HCT116 (cell line): ENCODE measurements at regions not wholly inside any gene's neighbourhood (a gene's known extent, or its start where the extent isn't known, plus 50 kb on each side); places are given as distances from the start of the nearest gene placed in this dataset.

Experiments used
- ATAC-seq: fragments of 200-7000 bp; cut with Tn5 transposase; 2 replicates; pipeline ENCODE4 v1.9.1; 2020; ENCODE audit warnings: mild to moderate bottlenecking, moderate library complexity
- BruUV-seq: library from RNA; stranded (reverse); fragments of 400-500 nt; replicated peaks from 2 replicates; lab custom pipeline; 2021; lab: Mats Ljungman, UMichigan
- CTCF ChIA-PET: fragments of 300-600 bp; sonication (Branson Sonifier 250); formaldehyde crosslinking; loops from one replicate; lab custom pipeline; 2021; ENCODE audit warnings: antibody characterized with exemption; lab: Charles Lee
- POLR2A ChIA-PET: fragments of 300-600, 350-600 bp; sonication (Branson Sonifier 250); formaldehyde crosslinking; loops from one replicate; lab custom pipeline; 2021; ENCODE audit warnings: antibody characterized with exemption; lab: Charles Lee
- RAD21 ChIA-PET, 2 experiments: fragments of 300-600 bp; sonication (Branson Sonifier 250); formaldehyde crosslinking; loops; one replicate each; lab custom pipeline; 2023; ENCODE audit warnings: low total read pairs in 2 of 2; ENCODE audit not compliant: uncharacterized antibody in 2 of 2, unreplicated experiment in 2 of 2, low non-redundant PET in 1 of 2; lab: Charles Lee
- DNase-seq: peaks from one replicate; pipeline ENCODE4 v3.0.0-alpha.2; 2010; ENCODE audit warnings: low read depth, low spot score
- H2AFZ ChIP-seq: fragments of 200-600 bp; shearing (Covaris generic), sonication (generic); 2 replicates; pipeline ENCODE4 v1.6.1; 2017; ENCODE audit warnings: low read depth, mixed run types, mixed read lengths, antibody characterized with exemption, low read length; ENCODE audit not compliant: poor library complexity, severe bottlenecking
- H3K27ac ChIP-seq: 2 replicates; pipeline ENCODE4 v1.5.1; 2012; ENCODE audit warnings: low read depth, low read length
- H3K27me3 ChIP-seq: fragments of 200-600 bp; sonication (generic); 2 replicates; pipeline ENCODE4 v1.6.1; 2016; ENCODE audit warnings: mixed run types, low read length, mixed read lengths; ENCODE audit not compliant: insufficient read depth
- H3K36me3 ChIP-seq, 2 experiments: fragments of 200-500 bp in 1 of 2; fragments of 200-600 bp in 1 of 2; sonication (Bioruptor generic) in 1 of 2; sonication (generic) in 1 of 2; 2 replicates each; pipeline versions ENCODE4 v1.5.1 to v1.6.1; 2014 to 2016; ENCODE audit warnings: low read length in 2 of 2, inconsistent platforms in 1 of 2, mixed read lengths in 1 of 2, mixed run types in 1 of 2; ENCODE audit not compliant: insufficient read depth in 2 of 2, control insufficient read depth in 1 of 2
- H3K4me1 ChIP-seq, 2 experiments: fragments of 200-600 bp in 1 of 2; sonication (generic) in 1 of 2; 2 replicates each; pipeline versions ENCODE4 v1.5.1 to v1.6.1; 2012 to 2017; ENCODE audit warnings: low read length in 2 of 2, inconsistent platforms in 1 of 2, mild to moderate bottlenecking in 1 of 2, mixed read lengths in 1 of 2, mixed run types in 1 of 2, moderate library complexity in 1 of 2; ENCODE audit not compliant: insufficient read depth in 2 of 2, control insufficient read depth in 1 of 2
- H3K4me2 ChIP-seq: fragments of 200-600 bp; sonication (generic); 2 replicates; pipeline ENCODE4 v1.6.1; 2017; ENCODE audit warnings: mixed run types, low read length, mixed read lengths
- H3K4me3 ChIP-seq, 2 experiments: fragments of 200-600 bp in 1 of 2; sonication (generic) in 1 of 2; replicated peaks in 1 of 2; 2 replicates each; pipeline ENCODE4 v1.5.1; 2011 to 2016; ENCODE audit warnings: low read length in 2 of 2, control low read depth in 1 of 2, low read depth in 1 of 2, mild to moderate bottlenecking in 1 of 2, mixed read lengths in 1 of 2, mixed run types in 1 of 2
- H3K79me2 ChIP-seq: fragments of 200-600 bp; sonication (generic); 2 replicates; pipeline ENCODE4 v1.6.1; 2017; ENCODE audit warnings: mild to moderate bottlenecking, mixed run types, low read length, moderate library complexity, mixed read lengths; ENCODE audit not compliant: insufficient read depth
- H3K9ac ChIP-seq: fragments of 200-600 bp; sonication (generic); 2 replicates; pipeline ENCODE4 v1.6.1; 2016; ENCODE audit warnings: low read length, mixed read lengths
- H3K9me2 ChIP-seq: fragments of 200-600 bp; sonication (generic), shearing (Covaris generic); 2 replicates; pipeline ENCODE4 v1.6.1; 2017; ENCODE audit warnings: mixed run types, mild to moderate bottlenecking, moderate library complexity; ENCODE audit not compliant: insufficient read depth
- H3K9me3 ChIP-seq, 2 experiments: fragments of 200-500 bp in 1 of 2; fragments of 200-600 bp in 1 of 2; sonication (Bioruptor generic) in 1 of 2; sonication (generic) in 1 of 2; 2 replicates each; pipeline ENCODE4 v1.6.1; 2014 to 2017; ENCODE audit warnings: low read length in 2 of 2, mixed read lengths in 2 of 2, inconsistent platforms in 1 of 2, low read depth in 1 of 2, mild to moderate bottlenecking in 1 of 2, mixed run types in 1 of 2, moderate library complexity in 1 of 2; ENCODE audit not compliant: control insufficient read depth in 1 of 2, insufficient read depth in 1 of 2
- H4K20me1 ChIP-seq: fragments of 200-600 bp; sonication (generic), shearing (Covaris generic); 2 replicates; pipeline ENCODE4 v1.6.1; 2017; ENCODE audit warnings: mixed run types, mild to moderate bottlenecking, moderate library complexity; ENCODE audit not compliant: insufficient read depth
- CBX3 ChIP-seq: IDR thresholded peaks from 2 replicates; pipeline ENCODE4 v1.6.1; 2012; ENCODE audit warnings: low read depth
- CEBPB ChIP-seq: IDR thresholded peaks from 2 replicates; pipeline ENCODE4 v1.6.1; 2012; ENCODE audit warnings: low read depth
- EZH2 ChIP-seq: fragments of 200-600 bp; sonication (generic); IDR thresholded peaks from 2 replicates; pipeline ENCODE4 v1.6.1; 2017; ENCODE audit warnings: antibody characterized with exemption, mixed run types
- SIN3A ChIP-seq: IDR thresholded peaks from 2 replicates; pipeline ENCODE4 v1.6.1; 2012; ENCODE audit warnings: low read depth
- SP1 ChIP-seq: IDR thresholded peaks from 2 replicates; pipeline ENCODE4 v1.6.1; 2012; ENCODE audit warnings: low read depth
- ZNF274 ChIP-seq: fragments of 200-500 bp; sonication (Bioruptor generic); IDR thresholded peaks from 2 replicates; pipeline ENCODE4 v1.6.1; 2014; ENCODE audit warnings: mild to moderate bottlenecking, low read depth, low read length, inconsistent platforms
- intact Hi-C: fragments of 100-400 bp; cut with micrococcal nuclease; formaldehyde crosslinking; loops from 2 replicates; pipeline ENCODE4 v1.10.0; 2022
- TF ChIP-seq, protein P1 (sequence below): IDR thresholded peaks from 2 replicates; pipeline ENCODE4 v1.6.1; 2012
- TF ChIP-seq, protein P2 (sequence below): IDR thresholded peaks from 2 replicates; pipeline ENCODE4 v1.6.1; 2011; ENCODE audit warnings: mild to moderate bottlenecking, low read length, moderate library complexity; ENCODE audit not compliant: insufficient replicate concordance; ENCODE audit errors: extremely low read depth
- TF ChIP-seq, protein P3 (sequence below), 3 experiments: fragments of 200-600 bp in 1 of 3; sonication (generic) in 1 of 3; IDR thresholded peaks in 2 of 3; conservative IDR thresholded peaks in 1 of 3; 2 replicates each; pipeline ENCODE4 v1.5.1; 2012 to 2017; ENCODE audit warnings: low read depth in 2 of 3, low read length in 2 of 3, antibody characterized with exemption in 1 of 3, borderline replicate concordance in 1 of 3, control low read depth in 1 of 3, mild to moderate bottlenecking in 1 of 3, mixed read lengths in 1 of 3, mixed run types in 1 of 3, moderate library complexity in 1 of 3; ENCODE audit not compliant: insufficient read depth in 1 of 3

DNA sequence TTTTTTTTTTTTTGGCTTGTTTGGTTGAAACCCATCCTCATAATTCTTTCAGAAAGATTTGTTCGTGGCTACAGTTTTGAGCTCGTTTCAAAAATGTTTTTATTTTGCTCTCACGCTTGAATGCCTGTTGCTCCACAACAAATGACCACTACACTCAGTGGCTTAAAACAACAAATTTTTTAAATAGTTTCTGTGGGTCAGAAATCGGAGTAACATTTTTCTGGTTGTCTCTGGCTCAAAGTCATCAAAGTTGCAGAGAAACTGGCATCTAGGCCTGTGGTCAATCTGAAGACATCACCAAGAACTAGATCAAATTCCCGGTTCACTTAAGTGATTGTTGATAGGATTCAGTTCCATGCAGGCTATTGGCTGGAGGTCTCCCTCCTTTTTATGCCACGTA, 560.0 kb downstream of the SNAPC1 start:
- DNase-seq (no peak), ATAC-seq (no peak)
- H3K4me1 ChIP-seq, result no peaks in the 10 kb centered on the region
- RAD21 ChIA-PET, result no interaction called here
- no peak overlapping the region for H3K4me2 ChIP-seq
- peaks cover 0 to 3% of the 10 kb centered on the region in 2 experiments; a peak in 1 of 4 replicates for H3K9me3 ChIP-seq
- H3K79me2 ChIP-seq, result no peaks in the 10 kb centered on the region
- H3K4me3 ChIP-seq, result no peak overlapping the region
- CTCF ChIA-PET, result no interaction called here
- no peaks in the 10 kb centered on the region for H3K36me3 ChIP-seq
- no peaks in the 10 kb centered on the region for H3K27me3 ChIP-seq
- no peaks in the 10 kb centered on the region for H4K20me1 ChIP-seq
- no peak overlapping the region for H3K27ac ChIP-seq
- TF ChIP-seq, protein P1, sequence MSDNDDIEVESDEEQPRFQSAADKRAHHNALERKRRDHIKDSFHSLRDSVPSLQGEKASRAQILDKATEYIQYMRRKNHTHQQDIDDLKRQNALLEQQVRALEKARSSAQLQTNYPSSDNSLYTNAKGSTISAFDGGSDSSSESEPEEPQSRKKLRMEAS, result no peak
- no peak for TF ChIP-seq EZH2
- no peak for TF ChIP-seq CBX3
- no peak for TF ChIP-seq SIN3A
- no peak overlapping the region for H3K9ac ChIP-seq
- intact Hi-C loops, result no loop called here
- POLR2A ChIA-PET, result no interaction called here
- no peaks in the 10 kb centered on the region for H3K9me2 ChIP-seq
- no peak overlapping the region for H2AFZ ChIP-seq
- BruUV-seq, result no TSS peak

DNA sequence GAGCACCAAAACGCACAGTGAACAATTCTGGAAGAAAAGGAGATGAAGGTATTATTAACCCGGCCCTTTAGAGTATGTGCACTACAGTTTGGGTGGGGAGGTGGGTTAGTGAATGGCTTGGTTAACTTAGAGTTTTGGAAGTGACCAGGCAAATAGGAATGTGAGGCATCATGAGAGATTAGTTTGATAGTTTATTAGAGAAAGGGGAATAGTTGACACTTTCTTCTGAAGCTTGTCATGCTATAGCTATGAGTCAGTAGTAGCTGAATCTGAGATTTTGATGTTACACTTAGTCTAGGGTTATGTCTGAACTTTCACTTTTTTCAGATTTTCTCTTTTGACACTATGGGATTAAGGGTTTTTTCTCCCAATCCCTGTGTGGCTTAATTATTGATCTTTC, 567.2 kb downstream of the SNAPC1 start:
- Histone ChIP-seq H2AFZ (no peak overlapping the region), H4K20me1 (no peaks in the 10 kb centered on the region), H3K9me2 (no peaks in the 10 kb centered on the region), H3K4me1 (no peaks in the 10 kb centered on the region), H3K9me3 (peaks cover 0 to 3% of the 10 kb centered on the region in 2 experiments; a peak in 3 of 4 replicates), H3K27ac (no peak overlapping the region), H3K36me3 (no peaks in the 10 kb centered on the region), H3K79me2 (no peaks in the 10 kb centered on the region), H3K9ac (no peak overlapping the region), H3K4me2 (no peak overlapping the region), H3K4me3 (no peak overlapping the region), H3K27me3 (no peaks in the 10 kb centered on the region)
- ChIA-PET CTCF (no interaction called here), POLR2A (no interaction called here), RAD21 (no interaction called here)
- DNase-seq (no peak), ATAC-seq (no peak)
- TF ChIP-seq CEBPB, result no peak
- TF ChIP-seq, protein P2, sequence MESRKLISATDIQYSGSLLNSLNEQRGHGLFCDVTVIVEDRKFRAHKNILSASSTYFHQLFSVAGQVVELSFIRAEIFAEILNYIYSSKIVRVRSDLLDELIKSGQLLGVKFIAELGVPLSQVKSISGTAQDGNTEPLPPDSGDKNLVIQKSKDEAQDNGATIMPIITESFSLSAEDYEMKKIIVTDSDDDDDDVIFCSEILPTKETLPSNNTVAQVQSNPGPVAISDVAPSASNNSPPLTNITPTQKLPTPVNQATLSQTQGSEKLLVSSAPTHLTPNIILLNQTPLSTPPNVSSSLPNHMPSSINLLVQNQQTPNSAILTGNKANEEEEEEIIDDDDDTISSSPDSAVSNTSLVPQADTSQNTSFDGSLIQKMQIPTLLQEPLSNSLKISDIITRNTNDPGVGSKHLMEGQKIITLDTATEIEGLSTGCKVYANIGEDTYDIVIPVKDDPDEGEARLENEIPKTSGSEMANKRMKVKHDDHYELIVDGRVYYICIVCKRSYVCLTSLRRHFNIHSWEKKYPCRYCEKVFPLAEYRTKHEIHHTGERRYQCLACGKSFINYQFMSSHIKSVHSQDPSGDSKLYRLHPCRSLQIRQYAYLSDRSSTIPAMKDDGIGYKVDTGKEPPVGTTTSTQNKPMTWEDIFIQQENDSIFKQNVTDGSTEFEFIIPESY, result no peak
- no peak for TF ChIP-seq CBX3
- TF ChIP-seq SP1, result no peak
- TF ChIP-seq, protein P3, sequence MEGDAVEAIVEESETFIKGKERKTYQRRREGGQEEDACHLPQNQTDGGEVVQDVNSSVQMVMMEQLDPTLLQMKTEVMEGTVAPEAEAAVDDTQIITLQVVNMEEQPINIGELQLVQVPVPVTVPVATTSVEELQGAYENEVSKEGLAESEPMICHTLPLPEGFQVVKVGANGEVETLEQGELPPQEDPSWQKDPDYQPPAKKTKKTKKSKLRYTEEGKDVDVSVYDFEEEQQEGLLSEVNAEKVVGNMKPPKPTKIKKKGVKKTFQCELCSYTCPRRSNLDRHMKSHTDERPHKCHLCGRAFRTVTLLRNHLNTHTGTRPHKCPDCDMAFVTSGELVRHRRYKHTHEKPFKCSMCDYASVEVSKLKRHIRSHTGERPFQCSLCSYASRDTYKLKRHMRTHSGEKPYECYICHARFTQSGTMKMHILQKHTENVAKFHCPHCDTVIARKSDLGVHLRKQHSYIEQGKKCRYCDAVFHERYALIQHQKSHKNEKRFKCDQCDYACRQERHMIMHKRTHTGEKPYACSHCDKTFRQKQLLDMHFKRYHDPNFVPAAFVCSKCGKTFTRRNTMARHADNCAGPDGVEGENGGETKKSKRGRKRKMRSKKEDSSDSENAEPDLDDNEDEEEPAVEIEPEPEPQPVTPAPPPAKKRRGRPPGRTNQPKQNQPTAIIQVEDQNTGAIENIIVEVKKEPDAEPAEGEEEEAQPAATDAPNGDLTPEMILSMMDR (IDR thresholded peaks at IDR 0.05 in 2 of 3, conservative IDR thresholded peaks at IDR 0.05 in 1 of 3; ENCODE audit: borderline replicate concordance in 1 of 3, insufficient read depth in 1 of 3, low read depth in 2 of 3, low read length in 2 of 3), result no peak
- no peak for TF ChIP-seq ZNF274
- no peak for TF ChIP-seq SIN3A
- BruUV-seq, result no TSS peak
- intact Hi-C loops, result no loop called here
